ENCODE measurements at regions not wholly inside any gene's neighbourhood (a gene's known extent, or its start where the extent isn't known, plus 50 kb on each side); places are given as distances from the start of the nearest gene placed in this dataset.

GRCh38 chr5:96236051-96236450 lies 197.0 kb downstream of the PCSK1 start:
- H3K27me3 ChIP-seq (ENCODE audit: insufficient read depth, low read length) = no peaks in the 10 kb centered on the region
- H3K9ac ChIP-seq (ENCODE audit: low read depth, low read length) = no peak overlapping the region
- H3K4me3 ChIP-seq (ENCODE audit: low read length) = no peak overlapping the region
- no peaks in the 10 kb centered on the region for H3K36me3 ChIP-seq (ENCODE audit: insufficient read depth, low read depth, low read length)
- H3K9me3 ChIP-seq (ENCODE audit: insufficient read depth, low read depth, low read length) = peaks cover 4% of the 10 kb centered on the region; the same call in 1 of the 2 replicates
- H3K4me1 ChIP-seq (ENCODE audit: insufficient read depth, low read length) = no peaks in the 10 kb centered on the region
- no peak overlapping the region for H3K27ac ChIP-seq (ENCODE audit: low read length)

- no peak overlapping the region for H3K27ac ChIP-seq (ENCODE audit: low read length)
- H3K9ac ChIP-seq (ENCODE audit: low read depth, low read length) = no peak overlapping the region
- H3K9me3 ChIP-seq (ENCODE audit: insufficient read depth, low read depth, low read length) = peaks cover 4% of the 10 kb centered on the region; the same call in 1 of the 2 replicates
- no peaks in the 10 kb centered on the region for H3K36me3 ChIP-seq (ENCODE audit: insufficient read depth, low read depth, low read length)
- no peak overlapping the region for H3K4me3 ChIP-seq (ENCODE audit: low read length)
- H3K4me1 ChIP-seq (ENCODE audit: insufficient read depth, low read length) = no peaks in the 10 kb centered on the region
- H3K27me3 ChIP-seq (ENCODE audit: insufficient read depth, low read length) = no peaks in the 10 kb centered on the region
Measured at GRCh38 chr5:96235008-96235910, 197.8 kb downstream of the PCSK1 start.

- Histone ChIP-seq H3K9me3 (ENCODE audit: insufficient read depth, low read depth, low read length) (peaks cover 4% of the 10 kb centered on the region; the same call in 1 of the 2 replicates), H3K27ac (ENCODE audit: low read length) (no peak overlapping the region), H3K4me3 (ENCODE audit: low read length) (no peak overlapping the region), H3K9ac (ENCODE audit: low read depth, low read length) (no peak overlapping the region), H3K36me3 (ENCODE audit: insufficient read depth, low read depth, low read length) (no peaks in the 10 kb centered on the region), H3K4me1 (ENCODE audit: insufficient read depth, low read length) (no peaks in the 10 kb centered on the region), H3K27me3 (ENCODE audit: insufficient read depth, low read length) (no peaks in the 10 kb centered on the region)
Measured at GRCh38 chr5:96232602-96233001, 200.4 kb downstream of the PCSK1 start.

GRCh38 chr5:96229188-96229587 lies 203.9 kb downstream of the PCSK1 start:
- H3K27me3 ChIP-seq (ENCODE audit: insufficient read depth, low read length) = no peaks in the 10 kb centered on the region
- peaks cover 4% of the 10 kb centered on the region; the same call in 1 of the 2 replicates for H3K9me3 ChIP-seq (ENCODE audit: insufficient read depth, low read depth, low read length)
- H3K4me3 ChIP-seq (ENCODE audit: low read length) = no peak overlapping the region
- H3K36me3 ChIP-seq (ENCODE audit: insufficient read depth, low read depth, low read length) = no peaks in the 10 kb centered on the region
- H3K27ac ChIP-seq (ENCODE audit: low read length) = no peak overlapping the region
- H3K4me1 ChIP-seq (ENCODE audit: insufficient read depth, low read length) = no peaks in the 10 kb centered on the region
- no peak overlapping the region for H3K9ac ChIP-seq (ENCODE audit: low read depth, low read length)

GRCh38 chr5:96228408-96228807 lies 204.6 kb downstream of the PCSK1 start:
- Histone ChIP-seq H3K4me3 (ENCODE audit: low read length) (no peak overlapping the region), H3K9ac (ENCODE audit: low read depth, low read length) (no peak overlapping the region), H3K36me3 (ENCODE audit: insufficient read depth, low read depth, low read length) (no peaks in the 10 kb centered on the region), H3K4me1 (ENCODE audit: insufficient read depth, low read length) (no peaks in the 10 kb centered on the region), H3K27me3 (ENCODE audit: insufficient read depth, low read length) (no peaks in the 10 kb centered on the region), H3K9me3 (ENCODE audit: insufficient read depth, low read depth, low read length) (peaks cover 4% of the 10 kb centered on the region; the same call in 1 of the 2 replicates), H3K27ac (ENCODE audit: low read length) (no peak overlapping the region)

GRCh38 chr5:96227957-96228356 lies 205.1 kb downstream of the PCSK1 start:
- Histone ChIP-seq H3K9ac (ENCODE audit: low read depth, low read length) (no peak overlapping the region), H3K27ac (ENCODE audit: low read length) (no peak overlapping the region)

GRCh38 chr5:96226941-96227552 lies 206.0 kb downstream of the PCSK1 start:
- Histone ChIP-seq H3K9me3 (ENCODE audit: insufficient read depth, low read depth, low read length) (no peaks in the 10 kb centered on the region), H3K27ac (ENCODE audit: low read length) (no peak overlapping the region), H3K4me1 (ENCODE audit: insufficient read depth, low read length) (no peaks in the 10 kb centered on the region), H3K4me3 (ENCODE audit: low read length) (no peak overlapping the region), H3K9ac (ENCODE audit: low read depth, low read length) (no peak overlapping the region), H3K36me3 (ENCODE audit: insufficient read depth, low read depth, low read length) (no peaks in the 10 kb centered on the region), H3K27me3 (ENCODE audit: insufficient read depth, low read length) (no peaks in the 10 kb centered on the region)

More at GRCh38 chr5:96227957-96228356, 205.1 kb downstream of the PCSK1 start:
- Histone ChIP-seq H3K4me1 (ENCODE audit: insufficient read depth, low read length) (no peaks in the 10 kb centered on the region), H3K27me3 (ENCODE audit: insufficient read depth, low read length) (no peaks in the 10 kb centered on the region), H3K36me3 (ENCODE audit: insufficient read depth, low read depth, low read length) (no peaks in the 10 kb centered on the region), H3K9me3 (ENCODE audit: insufficient read depth, low read depth, low read length) (peaks cover 4% of the 10 kb centered on the region; the same call in 1 of the 2 replicates), H3K4me3 (ENCODE audit: low read length) (no peak overlapping the region)

GRCh38 chr5:96222129-96222528 lies 210.9 kb downstream of the PCSK1 start:
- no peaks in the 10 kb centered on the region; the same call in 1 of the 2 replicates for H3K4me1 ChIP-seq (ENCODE audit: insufficient read depth, low read length)
- no peak overlapping the region for H3K4me3 ChIP-seq (ENCODE audit: low read length)
- no peak overlapping the region for H3K9ac ChIP-seq (ENCODE audit: low read depth, low read length)
- no peak overlapping the region for H3K27ac ChIP-seq (ENCODE audit: low read length)
- H3K36me3 ChIP-seq (ENCODE audit: insufficient read depth, low read depth, low read length) = no peaks in the 10 kb centered on the region
- H3K9me3 ChIP-seq (ENCODE audit: insufficient read depth, low read depth, low read length) = no peaks in the 10 kb centered on the region
- H3K27me3 ChIP-seq (ENCODE audit: insufficient read depth, low read length) = no peaks in the 10 kb centered on the region

- Histone ChIP-seq H3K36me3 (ENCODE audit: insufficient read depth, low read depth, low read length) (no peaks in the 10 kb centered on the region), H3K4me1 (ENCODE audit: insufficient read depth, low read length) (no peaks in the 10 kb centered on the region; the same call in 1 of the 2 replicates), H3K27me3 (ENCODE audit: insufficient read depth, low read length) (no peaks in the 10 kb centered on the region), H3K27ac (ENCODE audit: low read length) (no peak overlapping the region), H3K9me3 (ENCODE audit: insufficient read depth, low read depth, low read length) (no peaks in the 10 kb centered on the region), H3K4me3 (ENCODE audit: low read length) (no peak overlapping the region), H3K9ac (ENCODE audit: low read depth, low read length) (no peak overlapping the region)
Measured at GRCh38 chr5:96220610-96221390, 212.2 kb downstream of the PCSK1 start.

GRCh38 chr5:96219580-96220281 lies 213.3 kb downstream of the PCSK1 start:
- H3K9me3 ChIP-seq (ENCODE audit: insufficient read depth, low read depth, low read length) = no peaks in the 10 kb centered on the region
- no peak overlapping the region for H3K4me3 ChIP-seq (ENCODE audit: low read length)
- H3K36me3 ChIP-seq (ENCODE audit: insufficient read depth, low read depth, low read length) = no peaks in the 10 kb centered on the region
- H3K4me1 ChIP-seq (ENCODE audit: insufficient read depth, low read length) = no peaks in the 10 kb centered on the region; the same call in 1 of the 2 replicates
- no peak overlapping the region for H3K9ac ChIP-seq (ENCODE audit: low read depth, low read length)
- H3K27me3 ChIP-seq (ENCODE audit: insufficient read depth, low read length) = no peaks in the 10 kb centered on the region
- H3K27ac ChIP-seq (ENCODE audit: low read length) = no peak overlapping the region

- no peaks in the 10 kb centered on the region for H3K9me3 ChIP-seq (ENCODE audit: insufficient read depth, low read depth, low read length)
- H3K9ac ChIP-seq (ENCODE audit: low read depth, low read length) = no peak overlapping the region
- H3K27me3 ChIP-seq (ENCODE audit: insufficient read depth, low read length) = no peaks in the 10 kb centered on the region
- no peaks in the 10 kb centered on the region; the same call in 1 of the 2 replicates for H3K4me1 ChIP-seq (ENCODE audit: insufficient read depth, low read length)
- H3K4me3 ChIP-seq (ENCODE audit: low read length) = no peak overlapping the region
- no peaks in the 10 kb centered on the region for H3K36me3 ChIP-seq (ENCODE audit: insufficient read depth, low read depth, low read length)
- no peak overlapping the region for H3K27ac ChIP-seq (ENCODE audit: low read length)
Measured at GRCh38 chr5:96218653-96219052, 214.4 kb downstream of the PCSK1 start.
